Superior temporal gyrus (tissue), 1 donor: ENCODE measurements at regions not wholly inside any gene's neighbourhood (a gene's known extent, or its start where the extent isn't known, plus 50 kb on each side); places are given as distances from the start of the nearest gene placed in this dataset.
"Not testable (repeated sequence)": the region's sequence is repeated elsewhere in the genome, so short reads cannot be mapped to it uniquely, and the experiment has no call there.

Experiments used
- DNase-seq: peaks from one replicate; pipeline ENCODE4 v3.0.0-alpha.2; 2016; ENCODE audit errors: extremely low spot score

DNA sequence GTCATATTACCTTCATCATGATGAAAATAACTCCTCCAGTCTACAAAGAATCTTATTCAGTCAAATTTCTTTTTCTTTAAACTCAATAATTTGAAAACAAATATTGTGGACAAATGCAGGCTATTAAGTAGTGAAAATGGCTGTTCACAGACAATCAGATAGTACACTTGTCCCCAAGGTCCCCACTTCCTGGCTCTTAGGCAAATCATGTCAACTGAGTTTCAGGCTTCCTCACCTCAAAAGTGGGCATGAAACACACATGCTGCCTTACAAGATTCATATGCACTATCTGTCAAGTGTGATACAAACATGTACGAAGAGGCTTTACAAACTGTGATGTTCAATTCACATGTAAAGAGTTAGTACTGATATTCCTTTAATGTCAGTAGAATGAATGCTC, 385.2 kb upstream of the SEMA6A start:
- DNase-seq: no peak

DNA sequence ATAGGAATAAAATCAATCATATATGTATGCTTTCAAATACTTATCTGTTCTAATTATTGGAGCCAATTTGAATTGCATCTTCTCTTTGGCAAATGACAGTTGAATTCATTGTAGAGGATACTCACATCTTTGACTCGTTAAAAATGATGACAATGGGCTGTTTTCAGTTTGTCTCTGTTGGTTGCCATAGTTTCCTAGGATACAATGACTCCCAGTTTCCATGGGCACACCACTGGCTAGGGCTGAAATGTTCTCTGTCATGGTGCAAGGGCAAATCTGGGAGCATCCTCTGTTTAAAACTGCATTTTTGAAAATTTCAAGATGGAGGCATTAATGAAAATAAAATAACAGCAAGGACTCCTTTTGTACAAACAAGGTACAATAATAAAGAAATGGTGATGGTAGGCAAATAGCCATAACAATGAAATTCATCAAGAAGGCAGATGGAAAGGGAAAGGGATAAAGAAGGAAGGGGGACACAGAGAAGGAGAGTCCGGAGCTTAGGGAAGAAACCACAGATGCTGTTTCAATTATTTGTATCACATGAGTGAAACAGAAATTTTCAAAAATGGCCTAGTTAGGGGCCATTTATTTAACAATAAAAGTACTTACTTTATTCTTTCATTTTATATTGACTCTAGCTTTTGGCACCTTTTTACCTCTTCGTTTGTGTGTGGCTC, 378.8 kb upstream of the SEMA6A start:
- peak; percentile 94 for DNase-seq

DNA sequence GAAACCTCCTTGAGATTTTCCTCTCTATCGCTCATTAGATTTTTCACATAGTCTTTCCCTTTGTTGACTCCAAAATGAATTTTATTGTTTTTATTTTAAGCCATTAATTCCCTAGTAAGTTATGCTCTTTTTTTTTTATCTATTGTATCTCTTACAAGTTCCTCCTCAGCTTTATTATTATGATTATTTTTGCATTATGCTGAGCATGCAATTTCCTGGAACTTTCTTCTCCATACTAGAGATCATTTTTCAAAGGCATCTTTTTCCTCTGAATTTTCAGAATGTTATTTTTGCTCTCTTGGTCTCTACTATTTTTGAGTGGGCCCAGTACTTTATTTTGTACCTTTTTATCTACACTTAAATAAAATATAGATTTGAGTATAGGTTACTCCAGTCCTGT, 376.6 kb upstream of the SEMA6A start:
- DNase-seq: no peak

- no peak for DNase-seq
Observed at GRCh38 chr5:116947691-116948528, 373.3 kb upstream of the SEMA6A start.

DNA sequence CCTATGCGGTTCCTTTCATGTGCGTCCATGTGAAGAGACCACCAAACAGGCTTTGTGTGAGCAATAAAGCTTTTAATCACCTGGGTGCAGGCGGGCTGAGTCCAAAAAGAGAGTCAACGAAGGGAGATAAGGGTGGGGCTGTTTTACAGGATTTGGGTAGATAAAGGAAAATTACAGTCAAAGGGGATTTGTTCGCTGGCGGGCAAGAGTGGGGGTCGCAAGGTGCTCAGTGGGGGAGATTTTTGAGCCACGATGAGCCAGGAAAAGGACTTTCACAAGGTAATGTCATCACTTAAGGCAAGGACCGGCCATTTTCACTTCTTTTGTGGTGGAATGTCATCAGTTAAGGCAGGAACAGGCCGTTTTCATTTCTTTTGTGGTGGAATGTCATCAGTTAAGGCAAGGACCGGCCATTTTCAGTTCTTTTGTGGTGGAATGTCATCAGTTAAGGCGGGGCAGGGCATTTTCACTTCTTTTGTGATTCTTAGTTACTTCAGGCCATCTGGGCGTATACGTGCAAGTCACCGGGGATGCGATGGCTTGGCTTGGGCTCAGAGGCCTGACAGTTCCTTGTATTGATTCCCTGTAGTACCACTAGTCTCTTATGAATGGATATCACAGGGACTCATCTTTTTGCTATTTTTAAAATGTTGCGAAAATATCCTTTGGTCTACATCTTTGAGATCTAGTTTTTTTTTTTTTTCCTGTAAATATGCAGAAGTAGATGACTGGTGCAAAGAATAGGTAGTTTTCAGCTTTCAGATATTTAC, 371.2 kb upstream of the SEMA6A start:
- not testable (repeated sequence) for DNase-seq

GRCh38 chr5:116944183-116944582, 369.6 kb upstream of the SEMA6A start:
- DNase-seq: no peak

GRCh38 chr5:116942622-116943021, 368.0 kb upstream of the SEMA6A start:
- no peak for DNase-seq

DNA sequence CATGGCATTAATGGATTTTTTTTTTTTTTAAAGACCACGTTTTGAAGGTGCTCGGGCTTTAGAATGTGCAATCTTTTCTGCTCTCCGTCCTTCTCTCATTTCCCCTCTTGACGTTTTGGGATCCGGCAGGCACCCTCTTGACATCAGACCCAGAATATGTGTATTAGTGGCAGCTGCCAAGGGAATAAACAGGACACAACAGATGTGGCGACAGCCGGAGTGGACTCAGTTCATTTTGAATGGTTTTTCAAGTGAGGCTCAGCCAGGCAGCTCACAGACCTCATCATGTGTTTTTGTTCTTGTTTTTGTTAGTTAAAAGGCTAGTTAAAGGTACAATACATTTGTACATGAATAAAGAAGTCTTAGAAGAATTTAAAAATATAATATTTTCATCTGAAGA, 365.0 kb upstream of the SEMA6A start:
- DNase-seq: no peak

- DNase-seq: peak; percentile 56
Observed at GRCh38 chr5:116938488-116938887, 363.9 kb upstream of the SEMA6A start.

- no peak for DNase-seq
Observed at GRCh38 chr5:116935561-116936162, 361.0 kb upstream of the SEMA6A start.

DNA sequence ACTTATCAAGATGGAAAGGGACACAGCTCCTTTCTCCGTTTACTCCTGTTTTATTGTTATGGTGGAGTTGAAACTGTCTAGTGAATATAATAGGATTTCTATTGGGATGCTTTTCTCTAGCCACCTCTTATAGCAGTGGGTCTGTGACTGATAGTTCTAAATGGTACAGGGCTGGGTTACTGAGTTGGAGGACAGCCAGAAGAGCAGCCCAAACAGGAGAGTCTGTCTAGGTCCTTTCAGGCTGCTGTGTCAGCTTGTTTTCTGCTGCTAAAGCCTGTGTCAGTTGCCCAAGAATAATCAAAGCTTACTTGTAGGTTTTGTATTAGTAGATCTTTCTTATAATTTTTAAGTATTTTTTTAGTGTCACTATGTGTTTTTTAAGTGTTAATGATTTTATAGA, 356.0 kb upstream of the SEMA6A start:
- DNase-seq: no peak

DNA sequence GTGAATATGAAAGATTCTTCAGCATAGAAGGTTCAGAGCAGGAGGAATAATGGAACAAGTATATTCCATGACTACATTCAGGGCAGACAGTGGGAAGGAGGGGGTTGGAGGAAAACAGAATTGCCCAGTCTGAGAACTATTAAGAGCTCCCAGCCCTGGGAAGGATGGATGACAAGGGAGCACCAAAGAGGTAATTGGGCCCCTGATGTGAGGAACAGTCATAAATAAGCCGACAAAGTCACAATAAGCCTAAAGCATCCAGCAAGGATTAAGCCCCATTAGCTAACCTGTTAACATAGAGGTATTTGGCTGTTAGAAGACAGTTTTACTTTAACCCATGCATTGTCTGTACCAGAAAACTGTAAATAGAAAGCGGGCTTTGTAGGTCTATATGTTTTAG, 348.7 kb upstream of the SEMA6A start:
- DNase-seq: no peak

GRCh38 chr5:116922532-116922931, 347.9 kb upstream of the SEMA6A start:
- DNase-seq: no peak

DNA sequence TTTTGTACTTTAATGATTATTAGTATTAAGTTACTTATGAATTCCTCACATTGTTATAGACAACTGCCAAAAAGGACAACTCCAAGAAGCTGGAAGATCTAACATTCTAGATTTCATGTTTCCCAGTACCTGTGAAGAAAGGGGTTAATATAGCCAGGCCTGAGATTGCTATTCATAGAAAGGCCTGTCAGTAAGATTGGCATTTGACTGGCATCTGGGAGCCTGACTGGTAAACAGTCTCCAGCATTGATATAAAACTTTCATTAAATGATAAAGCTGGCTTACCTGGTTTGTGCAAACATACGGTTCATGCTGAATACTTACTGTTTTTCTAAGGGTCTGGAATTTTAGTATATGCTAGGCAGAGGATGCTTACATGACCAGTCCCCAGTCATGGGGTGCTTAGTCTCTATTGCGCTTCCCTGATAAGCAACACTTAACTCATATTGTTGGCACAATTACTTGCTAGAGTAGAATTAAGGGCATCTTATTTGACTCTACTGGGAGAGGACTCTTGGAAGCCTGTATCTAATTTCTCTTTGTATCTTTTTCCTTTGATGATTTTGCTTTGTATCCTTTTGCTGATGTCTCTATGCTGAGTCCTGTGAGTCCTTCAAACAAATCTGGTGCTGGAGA, 340.4 kb upstream of the SEMA6A start:
- DNase-seq: no peak

DNA sequence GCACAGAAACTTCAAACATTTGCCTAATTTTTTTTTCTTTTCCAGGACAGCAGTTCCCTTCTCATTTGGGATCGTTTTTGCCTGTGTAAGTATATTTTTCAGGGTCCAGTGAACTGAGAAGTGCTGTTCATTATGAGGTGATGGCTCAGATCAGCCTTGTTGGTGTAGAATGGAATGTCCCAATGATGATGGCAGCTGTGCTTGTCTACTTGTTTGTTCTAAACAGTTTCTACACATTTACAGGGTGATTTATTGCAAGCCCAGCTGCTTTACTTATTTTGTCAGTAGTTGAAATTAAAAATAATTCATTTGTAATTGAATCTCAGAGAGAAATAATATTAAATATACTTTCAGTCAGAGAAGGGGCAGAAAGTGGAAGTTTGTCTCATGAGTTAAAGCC, 337.6 kb upstream of the SEMA6A start:
- DNase-seq: no peak

GRCh38 chr5:116911074-116911473, 336.5 kb upstream of the SEMA6A start:
- no peak for DNase-seq

- DNase-seq: no peak
Observed at GRCh38 chr5:116908537-116908936, 333.9 kb upstream of the SEMA6A start.

DNA sequence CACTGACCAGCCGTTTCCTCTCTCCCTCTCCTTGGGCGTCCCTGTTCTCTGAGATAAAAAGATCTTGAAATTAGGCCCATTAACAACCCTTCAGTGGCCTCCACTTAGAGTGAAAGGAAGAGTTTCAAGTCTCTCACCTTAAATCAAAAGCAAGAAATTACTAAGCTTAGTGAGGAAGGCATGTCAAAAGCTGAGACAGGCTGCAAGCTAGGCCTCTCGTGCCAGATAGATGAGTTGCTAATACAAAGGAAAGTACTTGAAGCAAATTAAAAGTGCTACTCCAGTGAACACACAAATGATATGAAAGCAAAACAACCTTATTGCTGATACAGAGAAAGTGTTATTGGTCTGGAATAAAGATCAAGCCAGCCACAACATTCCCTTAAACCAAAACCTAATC, 331.3 kb upstream of the SEMA6A start:
- no peak for DNase-seq

- DNase-seq: no peak
Observed at GRCh38 chr5:116900793-116901192, 326.2 kb upstream of the SEMA6A start.

- no peak for DNase-seq
Observed at GRCh38 chr5:116898917-116899316, 324.3 kb upstream of the SEMA6A start.

DNA sequence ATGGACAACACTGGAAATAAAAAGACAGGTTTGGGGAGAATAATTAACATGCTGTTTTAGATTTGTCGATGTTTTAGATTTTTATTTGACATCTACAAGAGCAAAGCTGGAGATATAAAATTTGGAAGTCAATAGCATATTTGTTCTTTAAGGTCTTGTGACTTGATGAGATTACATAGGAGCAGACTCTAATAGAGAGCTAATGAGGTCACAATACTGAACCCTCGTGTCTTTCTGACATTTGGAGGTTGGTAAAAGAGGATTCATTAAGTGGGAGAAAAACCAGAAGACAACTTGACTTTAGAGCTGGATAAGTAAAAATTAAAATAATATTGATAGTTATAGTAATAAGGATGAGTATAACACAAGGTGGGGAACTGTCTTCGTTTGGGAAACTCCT, 322.7 kb upstream of the SEMA6A start:
- no peak for DNase-seq

DNA sequence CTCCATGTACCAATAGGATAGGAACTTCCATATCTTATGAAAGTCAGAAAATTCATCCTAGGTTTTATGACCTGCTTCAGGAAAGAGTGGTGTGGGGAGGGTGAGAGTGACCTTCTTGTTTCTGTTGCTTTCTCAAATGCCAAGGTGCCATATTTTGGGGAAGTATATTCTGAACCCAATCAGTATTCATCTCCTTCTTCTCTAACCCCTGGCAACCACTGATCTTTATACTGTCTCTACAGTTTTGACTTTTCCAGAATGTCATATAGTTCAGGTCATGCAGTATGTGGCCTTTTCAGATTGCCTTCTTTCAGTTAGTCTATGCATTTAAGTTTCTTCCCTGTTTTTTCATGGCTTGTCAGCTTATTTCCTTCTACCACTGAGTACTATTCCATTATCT, 321.4 kb upstream of the SEMA6A start:
- no peak for DNase-seq
